ENCODE measurements at regions not wholly inside any gene's neighbourhood (a gene's known extent, or its start where the extent isn't known, plus 50 kb on each side); places are given as distances from the start of the nearest gene placed in this dataset.
A peak's percentile ranks its signal among the peaks of the same experiment; 100 is the strongest.
"Not testable (repeated sequence)": the region's sequence is repeated elsewhere in the genome, so short reads cannot be mapped to it uniquely, and the experiment has no call there.

DNA sequence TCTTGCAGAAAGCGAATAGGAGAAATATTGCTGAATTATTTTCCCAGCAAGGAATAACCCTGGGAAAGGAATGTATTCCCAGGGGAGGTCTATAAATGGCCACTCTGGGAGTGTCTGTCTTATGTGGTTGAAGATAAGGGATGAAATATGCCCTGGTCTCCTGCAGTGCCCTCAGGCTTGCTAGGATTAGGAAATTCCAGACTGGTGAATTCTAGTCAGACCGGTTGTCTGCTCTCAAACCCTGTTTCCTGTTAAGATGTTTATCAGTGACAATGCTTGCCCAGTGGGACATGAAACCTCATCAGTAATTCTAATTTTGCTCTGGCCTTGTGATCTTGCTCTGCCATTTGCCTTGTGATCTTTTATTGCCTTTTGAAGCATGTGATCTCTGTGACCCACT is 148.2 kb upstream of the CHODL start:
- DNase-seq = not testable (repeated sequence)

DNA sequence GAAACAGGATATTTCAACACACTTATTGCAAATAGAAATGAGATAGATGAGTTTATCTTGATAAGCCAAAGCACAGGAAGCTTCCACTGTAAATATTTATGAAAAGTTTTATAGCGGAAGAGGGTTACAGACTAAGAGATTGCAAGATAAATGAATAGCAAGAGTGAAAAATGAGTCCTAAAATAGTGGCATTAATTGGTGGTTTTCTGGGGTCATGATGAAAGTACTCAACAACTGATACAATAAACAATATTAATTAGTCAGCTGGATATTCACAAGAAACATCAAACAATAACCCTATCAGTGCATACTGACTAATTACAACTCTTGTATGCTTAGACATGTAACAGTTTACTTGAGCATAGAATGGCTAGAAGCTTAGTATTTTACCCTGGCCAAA is 154.8 kb upstream of the CHODL start:
- DNase-seq = no peak

DNA sequence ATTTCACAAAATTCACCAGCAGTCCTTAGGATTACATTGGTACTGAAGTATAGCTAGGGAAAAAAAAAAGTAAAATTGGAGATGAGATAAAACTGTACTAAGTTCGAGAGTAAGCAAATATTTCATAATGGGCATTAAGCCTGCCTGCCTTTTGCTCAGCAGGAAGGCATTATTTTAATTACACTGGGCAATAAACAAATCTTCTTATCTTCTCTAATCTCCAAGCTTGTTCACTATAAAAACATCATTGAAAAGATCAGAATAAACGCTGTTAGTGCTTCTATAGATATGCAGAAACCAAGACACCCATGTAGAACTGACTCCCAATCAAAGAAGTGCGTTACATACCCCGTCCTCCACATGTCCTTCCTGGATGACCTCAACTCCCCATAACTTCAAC is 174.2 kb upstream of the CHODL start:
- no peak for DNase-seq

DNA sequence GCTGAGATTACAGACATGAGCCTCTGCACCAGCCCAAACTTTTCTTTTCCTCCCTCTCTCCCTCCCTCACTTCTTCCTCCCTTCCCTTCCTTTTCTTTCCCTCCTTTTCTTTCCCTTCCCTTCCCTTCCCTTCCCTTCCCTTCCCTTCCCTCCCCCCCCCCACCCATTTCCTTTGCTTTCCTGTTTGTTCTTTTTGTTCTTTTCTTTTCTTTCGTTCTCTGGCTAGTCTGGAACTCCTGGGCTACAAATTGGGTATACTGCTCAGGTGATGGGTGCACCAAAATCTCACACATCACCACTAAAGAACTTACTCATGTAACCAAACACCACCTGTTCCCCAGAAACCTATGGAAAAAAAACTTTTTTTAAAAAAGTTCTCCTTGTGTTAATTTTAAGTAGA is 174.8 kb upstream of the CHODL start:
- no peak for DNase-seq

DNA sequence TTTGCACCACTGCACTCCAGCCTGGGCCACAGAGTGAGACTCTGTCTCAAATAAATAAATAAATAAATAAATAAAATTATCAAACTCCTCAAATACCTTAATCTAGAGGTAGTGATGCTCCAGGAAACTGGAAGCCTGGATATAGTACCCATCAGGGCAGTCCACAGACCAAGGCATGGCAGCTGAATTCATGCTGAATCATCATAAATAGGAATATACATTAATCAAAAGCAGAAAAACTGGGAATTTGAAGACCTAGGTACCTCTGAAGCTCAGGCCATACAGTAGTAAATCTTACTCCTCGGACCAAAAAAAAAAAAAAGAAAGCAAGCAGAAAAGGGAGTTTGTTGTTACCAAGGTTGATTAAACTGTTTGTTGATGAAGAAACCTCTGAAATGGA is 184.2 kb upstream of the CHODL start:
- DNase-seq = no peak

DNA sequence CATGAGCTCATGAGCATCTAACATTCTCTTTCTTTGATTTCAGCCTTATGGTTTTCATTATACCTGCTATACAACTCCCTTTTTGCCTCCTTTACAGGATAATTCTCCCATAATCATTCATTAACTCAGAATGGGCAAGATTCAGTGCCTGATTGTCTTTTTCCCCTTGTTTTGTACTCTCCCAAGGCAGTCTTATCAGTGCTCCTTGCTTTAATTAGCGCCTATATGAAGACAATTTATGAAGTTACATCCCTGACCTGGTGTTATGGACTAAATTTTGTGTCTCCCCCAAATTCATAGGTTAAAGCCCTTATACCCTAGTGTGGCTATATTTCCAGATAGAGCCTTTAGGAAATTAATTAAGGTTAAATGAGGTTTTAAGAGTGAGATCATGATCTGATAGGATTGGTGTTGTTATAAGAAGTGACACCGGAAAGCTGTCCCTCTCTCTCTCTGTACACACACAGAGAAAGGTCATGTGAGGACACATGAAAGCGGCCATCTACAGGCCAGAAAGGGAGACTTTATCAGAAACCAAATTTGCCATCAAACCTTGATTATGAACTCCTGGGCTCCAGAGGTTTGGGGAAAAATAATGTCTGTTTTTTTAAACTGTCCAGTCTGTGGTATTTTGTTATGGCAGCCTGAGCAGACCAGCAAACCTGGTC is 185.8 kb upstream of the CHODL start:
- DNase-seq = no peak

GRCh38 chr21:18053151-18053550 is 191.5 kb upstream of the CHODL start:
- DNase-seq = no peak

DNA sequence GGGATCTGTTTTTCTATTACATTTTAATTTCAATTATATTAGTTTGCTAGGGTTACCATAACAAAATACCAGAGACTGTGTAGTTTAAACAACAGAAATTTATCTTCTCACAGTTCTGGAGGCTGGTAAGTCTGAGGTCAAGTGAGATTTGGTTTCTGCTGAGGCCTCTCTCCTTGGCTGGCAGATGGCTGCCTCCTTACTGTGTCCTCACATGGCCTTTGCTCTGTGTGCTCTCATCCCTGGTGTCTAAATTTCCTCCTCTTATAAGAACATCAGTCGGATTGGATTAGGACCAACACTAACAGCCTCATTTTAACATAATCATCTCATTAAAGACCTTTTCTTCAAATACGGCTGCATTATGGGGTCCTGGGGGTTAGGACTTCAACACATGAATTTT is 195.2 kb upstream of the CHODL start:
- no peak for DNase-seq

GRCh38 chr21:18041012-18041411 is 203.6 kb upstream of the CHODL start:
- peak; percentile 41 for DNase-seq

DNA sequence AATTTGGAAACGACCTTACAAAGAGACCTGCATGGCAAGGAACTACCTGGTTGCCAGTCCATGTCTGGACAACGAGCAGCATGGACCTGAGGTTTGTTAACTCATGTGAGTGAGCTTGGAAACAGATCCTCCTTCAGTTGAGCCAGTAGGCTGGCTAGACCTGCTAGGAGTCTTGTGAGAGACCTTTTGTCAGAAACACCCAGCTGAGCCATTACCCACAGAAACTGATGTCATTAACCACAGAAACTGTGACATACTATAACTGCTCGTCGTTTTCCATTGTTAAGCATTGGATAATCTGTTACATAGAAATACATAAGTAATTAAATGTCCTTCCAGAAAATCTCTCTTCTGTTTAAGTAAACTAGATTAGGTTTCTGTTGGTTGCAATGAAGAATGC is 211.1 kb upstream of the C21orf91 start:
- DNase-seq = no peak

- DNase-seq = no peak
Observed at GRCh38 chr21:18026359-18026758, 207.2 kb upstream of the C21orf91 start.

GRCh38 chr21:18023711-18024110 is 204.6 kb upstream of the C21orf91 start:
- DNase-seq = no peak

DNA sequence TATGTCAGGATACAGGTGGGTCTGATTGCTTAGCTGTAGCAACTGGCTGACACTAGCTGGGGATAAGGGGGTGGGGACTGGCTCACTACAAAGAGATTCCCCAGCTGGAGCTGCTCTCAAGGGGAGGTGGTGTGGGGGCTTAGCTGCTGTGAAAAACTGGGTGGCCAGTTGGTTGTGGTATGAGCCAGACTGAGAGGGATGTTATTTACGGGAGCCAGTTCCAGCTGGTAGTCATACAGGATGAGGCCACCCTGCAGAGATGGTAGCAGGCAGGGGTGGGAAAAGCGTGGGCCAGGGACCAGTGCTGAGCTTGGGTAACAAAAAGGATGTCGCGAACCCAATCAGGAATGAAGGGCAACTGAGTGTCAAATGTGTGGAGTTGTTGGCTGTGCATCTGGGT is 204.0 kb upstream of the C21orf91 start:
- DNase-seq = no peak

DNA sequence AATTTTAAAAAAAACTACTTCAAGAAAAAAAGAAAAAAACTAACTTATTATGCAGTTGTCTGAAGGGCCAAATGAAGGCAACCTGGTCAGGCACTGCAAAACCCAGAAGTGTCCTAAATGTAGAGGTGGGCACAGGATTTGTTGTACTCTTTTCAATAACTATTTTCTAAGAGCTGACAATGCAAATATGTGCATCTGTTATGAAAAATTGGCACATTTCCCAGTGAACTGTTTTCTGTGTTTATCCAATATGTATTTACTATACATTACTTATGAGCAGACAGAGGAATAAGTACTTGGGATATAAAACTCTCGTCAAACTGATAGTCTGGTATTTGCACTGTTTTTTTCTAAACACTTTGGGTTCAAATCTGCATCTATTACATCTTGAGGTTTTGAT is 188.0 kb upstream of the C21orf91 start:
- DNase-seq = peak; percentile 55

- DNase-seq = peak; percentile 24
Observed at GRCh38 chr21:18006691-18007090, 187.5 kb upstream of the C21orf91 start.

DNA sequence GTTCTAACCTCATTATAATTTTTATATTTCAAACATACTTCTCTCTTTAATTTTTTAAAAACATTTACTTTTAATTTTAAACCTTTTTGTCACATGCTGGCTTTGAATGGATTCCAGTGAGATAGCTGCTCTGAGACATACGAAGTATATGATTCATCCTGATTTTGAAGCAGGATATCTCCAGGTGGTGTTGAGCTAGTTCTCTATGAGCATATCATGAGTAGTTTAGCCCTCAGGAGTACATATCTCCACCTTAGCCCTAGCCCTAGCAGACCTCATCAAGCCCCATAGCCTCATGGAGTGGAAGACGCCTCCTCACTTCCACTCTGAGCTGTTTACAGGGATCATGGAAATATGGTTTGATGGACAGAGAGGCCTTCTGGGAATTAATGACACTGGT is 183.2 kb upstream of the C21orf91 start:
- DNase-seq = no peak

DNA sequence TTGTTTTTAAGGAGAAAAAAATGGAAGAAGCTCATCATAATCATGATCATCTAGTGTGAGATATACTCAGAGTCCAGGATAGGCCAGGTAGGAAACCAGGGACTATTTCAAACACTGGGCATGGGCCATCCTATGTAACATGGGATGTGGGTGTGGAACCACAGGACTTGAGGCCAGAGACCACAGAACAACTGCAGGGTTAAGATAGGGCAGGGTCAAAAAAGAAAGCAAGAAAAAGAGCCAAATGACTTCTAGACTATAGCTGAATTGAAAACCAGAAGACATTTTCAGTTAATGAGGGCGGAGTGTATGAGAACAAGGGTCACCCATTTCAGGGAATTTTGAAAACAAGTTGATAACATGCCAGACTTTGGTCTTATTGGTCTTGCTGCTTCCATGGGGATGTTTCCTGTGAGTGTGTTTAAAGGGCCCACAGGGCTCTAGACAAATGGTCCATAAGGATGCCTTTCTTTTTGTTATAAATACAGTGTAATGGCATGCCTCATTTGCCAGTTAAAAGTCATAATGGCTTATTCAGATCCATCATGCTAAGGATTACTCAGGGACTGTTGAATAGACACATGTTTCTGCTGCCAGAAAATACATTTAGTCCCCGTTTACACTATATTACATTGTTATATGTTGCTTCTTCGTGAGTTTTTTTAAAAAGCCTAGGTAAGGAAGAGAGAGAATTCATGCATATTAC is 182.0 kb upstream of the C21orf91 start:
- DNase-seq = no peak

DNA sequence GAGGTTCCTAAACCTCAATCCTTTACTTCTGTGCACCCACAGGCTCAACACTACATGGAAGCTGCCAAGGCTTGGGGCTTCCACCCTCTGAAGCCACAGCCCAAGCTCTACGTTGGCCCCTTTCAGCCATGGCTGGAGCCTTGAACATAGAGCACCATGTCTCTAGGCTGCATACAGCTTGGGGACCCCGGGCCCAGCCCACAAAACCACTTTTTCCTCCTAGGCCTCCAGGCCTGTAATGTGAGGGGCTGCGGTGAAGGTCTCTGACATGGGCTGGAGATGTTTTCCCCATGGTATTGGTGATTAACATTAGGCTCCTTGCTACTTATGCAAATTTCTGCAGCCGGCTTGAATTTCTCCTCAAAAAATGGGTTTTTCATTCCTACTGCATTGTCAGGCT is 179.4 kb upstream of the C21orf91 start:
- not testable (repeated sequence) for DNase-seq

GRCh38 chr21:17989780-17990179 is 170.6 kb upstream of the C21orf91 start:
- no peak for DNase-seq

DNA sequence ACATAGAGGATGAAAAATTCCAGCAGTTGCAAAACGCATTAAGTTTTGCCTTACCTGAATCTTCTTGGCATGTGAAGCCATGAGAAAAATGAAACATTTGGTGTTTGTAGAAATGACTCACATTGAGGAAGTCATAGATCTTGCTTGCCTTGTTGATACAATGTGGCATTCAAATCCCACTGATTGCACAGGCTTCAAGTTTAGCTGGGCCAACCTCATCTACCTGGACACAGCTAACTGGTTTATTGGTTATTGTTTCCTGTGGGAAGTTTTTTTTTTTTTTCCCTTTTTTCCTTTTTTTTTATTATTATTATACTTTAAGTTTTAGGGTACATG is 168.9 kb upstream of the C21orf91 start:
- no peak for DNase-seq

GRCh38 chr21:17987382-17988101 is 168.4 kb upstream of the C21orf91 start:
- DNase-seq = no peak

DNA sequence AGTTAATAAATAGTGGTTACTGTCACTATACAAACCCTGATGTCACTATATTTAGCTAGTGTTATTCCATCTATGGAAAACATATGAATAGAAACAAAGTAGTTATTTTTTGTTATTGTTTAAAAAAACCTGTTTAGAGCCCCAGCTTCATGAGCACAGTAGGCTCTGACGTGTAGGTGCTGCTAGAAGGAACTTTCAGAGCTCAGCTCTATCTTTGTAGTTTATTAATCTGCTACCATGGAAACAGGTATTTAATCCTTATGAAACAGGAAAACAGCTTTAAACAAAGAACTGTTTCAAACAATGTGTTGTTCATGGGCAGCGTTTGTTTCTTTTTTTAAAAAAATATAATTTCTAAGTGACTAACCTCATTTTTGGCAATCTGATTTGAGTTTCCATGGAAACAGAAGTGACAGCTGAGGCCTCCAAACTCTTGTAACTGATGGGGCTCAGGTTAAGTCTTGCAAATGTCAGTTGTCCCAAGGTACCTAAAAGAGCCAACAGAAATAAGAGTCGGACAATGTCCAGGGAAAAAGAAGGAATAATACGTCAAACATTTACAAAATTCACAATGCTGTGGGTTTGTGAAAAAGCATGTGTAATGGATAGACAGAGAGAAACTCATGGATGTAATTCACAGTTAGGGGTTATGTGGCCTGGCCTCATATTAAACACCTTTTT is 162.0 kb upstream of the C21orf91 start:
- no peak for DNase-seq

DNA sequence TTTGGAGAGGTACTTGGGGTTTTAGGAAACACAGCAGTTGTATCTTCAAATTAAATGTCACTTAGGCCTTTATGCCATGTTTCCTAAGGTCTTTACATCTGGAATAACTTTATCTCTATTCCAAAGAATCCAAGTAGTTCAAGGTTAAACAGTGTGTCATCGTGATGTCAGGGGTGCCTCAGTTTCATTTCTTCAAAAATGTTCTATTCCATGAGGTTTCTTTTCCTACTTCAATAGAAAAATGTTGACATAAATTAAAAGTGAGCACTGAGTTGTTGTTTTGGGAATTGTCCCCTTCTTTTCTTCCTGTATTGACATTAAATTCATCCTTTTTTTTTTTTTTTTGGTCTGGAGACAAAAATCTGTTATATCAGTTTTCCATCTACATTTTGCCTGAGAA is 160.6 kb upstream of the C21orf91 start:
- DNase-seq = no peak

DNA sequence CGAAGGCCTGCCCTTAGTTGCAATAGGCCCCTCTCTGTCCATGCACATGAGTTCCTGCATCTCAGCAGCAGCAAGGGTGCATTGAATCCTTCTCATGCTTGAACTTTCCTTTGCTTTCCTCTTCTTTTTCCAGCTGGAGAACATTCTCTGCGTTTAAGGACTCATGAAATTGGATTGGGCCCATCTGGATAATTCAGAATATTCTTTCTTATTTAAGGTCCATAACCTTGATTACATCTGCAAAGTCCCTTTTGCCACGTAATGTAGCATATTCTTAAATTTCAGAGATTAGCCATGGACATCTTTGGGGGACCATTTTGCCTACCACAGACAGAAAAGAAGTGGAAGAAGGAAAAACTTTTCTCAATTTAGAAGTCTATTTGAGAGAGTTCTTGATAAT is 159.7 kb upstream of the C21orf91 start:
- no peak for DNase-seq

All from COR-L47 (cell line).